Activated CD4-positive, alpha-beta memory T cell treated with anti-CD3 and anti-CD28 coated beads, Interleukin-2, amount 10 ng/mL, durations not matched to agents 7 days and 5 days (primary cell): ENCODE measurements at regions not wholly inside any gene's neighbourhood (a gene's known extent, or its start where the extent isn't known, plus 50 kb on each side); places are given as distances from the start of the nearest gene placed in this dataset.

ENCODE experiments used
- CTCF ChIA-PET: fragments of 350-600 bp; sonication (Branson Sonifier 250); formaldehyde crosslinking; loops from one replicate; lab custom pipeline; 2021; ENCODE audit warnings: antibody characterized with exemption, inconsistent platforms; lab: Charles Lee
- POLR2A ChIA-PET: fragments of 350-600 bp; sonication (Branson Sonifier 250); formaldehyde crosslinking; loops from one replicate; lab custom pipeline; 2021; ENCODE audit warnings: antibody characterized with exemption; lab: Charles Lee
- DNase-seq: peaks from one replicate; pipeline ENCODE4 v3.0.0-alpha.2; 2020
- H3K27ac Mint-ChIP-seq: one replicate; pipeline ENCODE4 v1.8.0; 2021; ENCODE audit warnings: mild to moderate bottlenecking, mixed read lengths
- H3K27me3 Mint-ChIP-seq: one replicate; pipeline ENCODE4 v1.8.0; 2021; ENCODE audit warnings: mixed read lengths
- H3K36me3 Mint-ChIP-seq: one replicate; pipeline ENCODE4 v1.8.0; 2021; ENCODE audit warnings: low read depth, mixed read lengths
- H3K4me1 Mint-ChIP-seq: one replicate; pipeline ENCODE4 v1.8.0; 2021; ENCODE audit warnings: mixed read lengths
- H3K4me3 Mint-ChIP-seq: one replicate; pipeline ENCODE4 v1.8.0; 2021; ENCODE audit warnings: mild to moderate bottlenecking, mixed read lengths
- H3K9me3 Mint-ChIP-seq: one replicate; pipeline ENCODE4 v1.8.0; 2021; ENCODE audit warnings: mixed read lengths

DNA sequence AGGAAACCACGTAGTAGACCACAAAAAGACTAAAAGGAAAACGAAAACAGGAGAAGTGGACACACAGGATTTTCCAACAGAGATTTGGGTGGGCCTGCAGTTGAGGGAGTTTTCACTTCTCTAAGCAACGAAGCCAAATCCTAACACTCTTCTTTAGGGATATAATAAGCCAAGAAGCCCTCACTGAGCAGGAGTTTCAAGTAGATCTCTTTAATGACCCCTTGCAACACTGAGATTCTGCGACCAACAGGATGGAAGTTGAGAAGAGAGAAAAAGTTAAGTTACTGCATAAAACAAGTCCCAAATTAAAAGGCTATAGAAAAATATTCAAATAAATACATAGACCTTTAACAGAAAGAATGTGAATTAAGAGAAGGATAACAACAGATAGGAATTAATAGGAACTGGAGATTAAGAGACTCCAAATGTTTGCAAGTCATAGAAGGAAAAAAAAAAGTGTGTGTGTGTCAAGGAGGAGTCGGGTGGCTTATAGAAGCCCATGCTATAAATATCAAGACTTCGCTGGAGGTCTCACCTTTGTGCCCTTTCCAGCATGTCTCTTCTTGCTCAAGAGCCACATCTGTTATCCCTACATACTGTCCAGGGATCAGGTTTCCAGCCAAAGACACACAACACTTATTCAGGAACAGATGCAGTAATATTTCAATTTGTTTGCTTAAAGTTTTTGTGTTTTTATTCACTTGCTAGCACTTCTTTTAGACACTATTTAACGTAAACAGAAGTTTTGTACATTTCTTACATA, 69.4 kb upstream of the ARHGAP28 start:
- no peak overlapping the region for H3K4me3 Mint-ChIP-seq
- H3K27me3 Mint-ChIP-seq, result no peaks in the 10 kb centered on the region
- peaks cover 15% of the 10 kb centered on the region for H3K9me3 Mint-ChIP-seq
- no peaks in the 10 kb centered on the region for H3K4me1 Mint-ChIP-seq
- no peaks in the 10 kb centered on the region for H3K36me3 Mint-ChIP-seq
- ChIA-PET POLR2A (no interaction called here), CTCF (no interaction called here)
- no peak for DNase-seq
- no peak overlapping the region for H3K27ac Mint-ChIP-seq

DNA sequence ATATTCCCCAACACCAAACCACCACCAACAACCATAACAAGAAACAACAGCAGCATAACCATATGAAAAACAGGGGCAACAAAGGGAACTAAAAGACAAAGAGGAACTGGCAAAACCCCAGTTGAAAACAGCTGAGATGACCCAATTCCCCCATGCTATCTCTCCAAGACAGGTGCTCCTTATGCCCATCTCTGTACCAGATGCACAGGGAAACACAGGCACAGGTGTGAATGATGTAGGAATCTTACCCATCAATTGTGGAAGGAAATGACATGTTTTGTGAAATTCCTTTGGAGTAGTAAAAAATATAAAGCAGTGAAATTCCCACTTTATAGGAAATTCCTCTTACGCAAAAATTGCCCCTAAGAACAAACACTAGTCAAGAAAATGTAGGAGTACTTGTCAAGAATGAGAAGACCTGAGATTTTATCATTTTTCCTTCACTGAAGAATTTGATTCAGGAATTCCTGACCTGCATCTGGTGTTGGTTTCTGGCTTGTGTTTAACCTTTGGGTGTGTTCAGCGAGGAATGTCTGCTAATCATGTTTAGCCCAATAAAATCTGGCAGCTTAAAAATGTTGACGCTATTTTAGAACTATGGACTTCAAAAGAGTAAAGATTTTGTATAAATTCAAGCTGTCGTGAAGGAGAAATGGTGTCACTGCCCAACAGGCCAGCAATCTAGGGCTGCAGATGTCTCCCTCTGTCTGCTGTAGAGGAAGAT, 67.7 kb upstream of the ARHGAP28 start:
- H3K27me3 Mint-ChIP-seq, result no peaks in the 10 kb centered on the region
- H3K4me1 Mint-ChIP-seq, result no peaks in the 10 kb centered on the region
- no peak overlapping the region for H3K4me3 Mint-ChIP-seq
- POLR2A ChIA-PET, result no interaction called here
- CTCF ChIA-PET, result no interaction called here
- H3K27ac Mint-ChIP-seq, result no peak overlapping the region
- DNase-seq, result no peak
- no peaks in the 10 kb centered on the region for H3K36me3 Mint-ChIP-seq
- peaks cover 7% of the 10 kb centered on the region for H3K9me3 Mint-ChIP-seq

GRCh38 chr18:6666012-6666685, 63.4 kb upstream of the ARHGAP28 start:
- H3K4me3 Mint-ChIP-seq, result no peak overlapping the region
- H3K27ac Mint-ChIP-seq, result no peak overlapping the region
- H3K36me3 Mint-ChIP-seq, result no peaks in the 10 kb centered on the region
- no peak for DNase-seq
- H3K9me3 Mint-ChIP-seq, result peaks cover 5% of the 10 kb centered on the region
- H3K4me1 Mint-ChIP-seq, result no peaks in the 10 kb centered on the region
- ChIA-PET CTCF (no interaction called here), POLR2A (no interaction called here)
- no peaks in the 10 kb centered on the region for H3K27me3 Mint-ChIP-seq

DNA sequence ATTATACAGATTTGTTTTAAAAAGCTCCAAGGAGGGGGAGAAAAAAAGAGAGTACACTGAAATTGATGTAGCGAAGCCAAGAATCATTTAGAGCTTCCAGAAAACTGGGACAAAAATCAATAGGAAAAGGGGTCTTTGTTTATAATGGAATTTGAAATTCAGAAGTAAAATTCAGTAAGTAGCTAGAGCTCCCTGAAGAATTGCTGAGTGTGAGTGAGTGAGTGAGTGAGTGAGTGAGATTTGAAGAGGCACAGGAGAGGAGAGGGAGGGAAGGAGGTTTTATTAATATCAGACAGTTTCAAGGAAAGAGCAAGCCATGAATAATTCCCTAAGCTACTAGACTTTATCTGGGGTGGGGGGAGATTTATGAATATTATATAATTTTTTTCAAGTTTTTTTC, 60.7 kb upstream of the ARHGAP28 start:
- CTCF ChIA-PET, result no interaction called here
- H3K4me1 Mint-ChIP-seq, result no peaks in the 10 kb centered on the region

DNA sequence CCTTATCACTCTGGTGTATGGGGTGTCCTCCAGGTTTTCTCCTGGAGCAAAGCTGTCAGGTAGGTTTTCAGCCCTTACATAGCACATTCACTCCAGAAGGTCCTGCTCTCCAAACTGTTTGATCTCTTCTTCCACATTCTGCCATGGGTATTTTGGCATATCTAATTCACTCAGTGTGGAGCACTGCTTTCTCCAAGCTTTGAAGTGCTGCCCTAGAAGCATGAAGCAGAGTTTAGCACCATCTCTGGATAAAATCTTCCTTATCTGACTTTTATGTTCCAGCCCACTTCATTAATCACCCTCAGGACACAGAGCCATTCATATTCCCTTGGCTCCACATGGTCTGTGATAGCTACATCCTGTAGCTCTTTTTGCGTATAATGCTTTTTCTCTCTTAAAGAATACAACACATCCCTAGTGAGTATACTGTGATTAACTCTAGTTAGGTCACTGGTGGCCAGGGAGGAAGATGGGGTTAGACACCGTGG, 56.7 kb upstream of the ARHGAP28 start:
- Mint-ChIP-seq H3K9me3 (peaks cover 12% of the 10 kb centered on the region), H3K4me3 (no peak overlapping the region), H3K27ac (no peak overlapping the region), H3K36me3 (no peaks in the 10 kb centered on the region), H3K27me3 (no peaks in the 10 kb centered on the region), H3K4me1 (no peaks in the 10 kb centered on the region)
- ChIA-PET POLR2A (no interaction called here), CTCF (no interaction called here)
- DNase-seq, result no peak

More for the DNA sequence above, 60.7 kb upstream of the ARHGAP28 start:
- Mint-ChIP-seq H3K27me3 (no peaks in the 10 kb centered on the region), H3K27ac (no peak overlapping the region), H3K9me3 (peaks cover 6% of the 10 kb centered on the region), H3K4me3 (no peak overlapping the region), H3K36me3 (no peaks in the 10 kb centered on the region)
- POLR2A ChIA-PET, result no interaction called here
- no peak for DNase-seq

DNA sequence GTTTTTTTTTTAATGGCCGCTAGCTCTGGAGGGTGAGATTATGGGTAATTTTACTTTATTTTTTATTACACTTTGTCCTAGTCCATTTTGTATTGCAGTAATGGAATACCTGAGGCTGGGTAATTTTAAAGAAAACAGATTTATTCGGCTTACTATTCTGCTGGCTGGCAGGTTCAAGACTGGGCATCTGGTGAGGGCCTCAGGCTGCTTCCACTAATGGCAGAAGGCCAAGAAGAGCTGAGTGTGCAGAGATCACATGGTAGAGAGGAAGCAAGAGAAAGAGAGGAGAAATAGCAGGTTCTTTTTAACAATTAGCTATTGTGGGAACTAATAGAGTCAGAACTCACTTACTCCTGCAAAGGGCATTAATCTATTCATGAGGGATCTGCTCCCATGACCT, 52.4 kb upstream of the ARHGAP28 start:
- peaks cover 10% of the 10 kb centered on the region for H3K9me3 Mint-ChIP-seq
- no peak for DNase-seq
- H3K4me1 Mint-ChIP-seq, result no peaks in the 10 kb centered on the region
- CTCF ChIA-PET, result no interaction called here
- H3K27ac Mint-ChIP-seq, result no peak overlapping the region
- no peaks in the 10 kb centered on the region for H3K27me3 Mint-ChIP-seq
- H3K4me3 Mint-ChIP-seq, result no peak overlapping the region
- no peaks in the 10 kb centered on the region for H3K36me3 Mint-ChIP-seq
- POLR2A ChIA-PET, result no interaction called here

DNA sequence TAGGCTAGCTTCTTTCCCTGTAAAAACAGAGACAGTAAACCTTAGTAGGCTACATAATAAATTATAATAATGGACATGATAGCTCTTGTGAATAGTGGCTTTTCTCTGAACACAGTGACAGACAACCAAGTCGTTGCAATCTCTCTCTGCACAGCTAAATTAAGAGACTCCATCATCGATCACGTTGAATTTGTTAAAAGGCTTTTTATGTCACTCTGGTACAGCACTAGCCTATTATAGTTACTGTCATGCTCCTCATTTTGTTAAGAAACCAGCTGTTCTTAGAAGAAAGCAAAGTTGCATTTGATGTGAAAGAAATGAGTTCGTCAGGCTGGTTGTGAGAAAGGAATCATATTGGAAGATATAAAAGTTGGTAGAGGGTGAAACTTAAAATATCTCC, 50.3 kb upstream of the ARHGAP28 start:
- CTCF ChIA-PET, result no interaction called here

More for the DNA sequence above, 50.3 kb upstream of the ARHGAP28 start:
- Mint-ChIP-seq H3K4me3 (no peak overlapping the region), H3K9me3 (peaks cover 11% of the 10 kb centered on the region), H3K36me3 (no peaks in the 10 kb centered on the region), H3K27me3 (no peaks in the 10 kb centered on the region), H3K27ac (no peak overlapping the region), H3K4me1 (no peaks in the 10 kb centered on the region)
- POLR2A ChIA-PET, result no interaction called here
- DNase-seq, result no peak
